Inferior parietal cortex (tissue), 1 donor: ENCODE measurements at regions not wholly inside any gene's neighbourhood (a gene's known extent, or its start where the extent isn't known, plus 50 kb on each side); places are given as distances from the start of the nearest gene placed in this dataset.

Experiments used
- DNase-seq: peaks from one replicate; pipeline ENCODE4 v3.0.0-alpha.2; 2016; ENCODE audit errors: extremely low spot score

- DNase-seq: no peak
These were observed 203.8 kb downstream of the RASSF9 start for GRCh38 chr12:85632390-85632789.

- no peak for DNase-seq
These were observed 202.7 kb downstream of the RASSF9 start for GRCh38 chr12:85633491-85633890.

- DNase-seq: no peak
These were observed 196.4 kb downstream of the RASSF9 start for GRCh38 chr12:85639834-85640233.

- DNase-seq: no peak
These were observed 194.4 kb downstream of the RASSF9 start for GRCh38 chr12:85641796-85642195.

GRCh38 chr12:85642288-85642687 lies 193.9 kb downstream of the RASSF9 start:
- DNase-seq: no peak

- DNase-seq: no peak
These were observed 193.4 kb downstream of the RASSF9 start for GRCh38 chr12:85642808-85643207.

DNA sequence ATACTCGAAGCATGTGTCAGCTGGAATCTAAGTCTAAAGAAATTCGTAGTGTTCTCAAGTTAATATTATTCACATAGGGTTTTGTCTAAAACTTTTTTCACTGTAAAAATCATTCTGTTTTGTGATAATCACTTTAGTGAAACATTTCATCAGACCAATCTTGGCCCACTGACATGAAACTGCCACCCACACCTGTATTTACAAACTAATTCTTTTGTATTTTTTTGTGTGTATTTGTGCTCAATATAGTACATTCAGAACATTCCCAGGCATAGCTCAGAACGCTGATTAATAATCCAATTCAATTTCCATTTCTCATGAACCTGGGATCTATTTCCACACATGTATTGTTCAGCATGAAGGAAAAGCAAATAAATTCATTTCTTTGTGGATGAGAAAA lies 191.7 kb downstream of the RASSF9 start:
- DNase-seq: no peak

GRCh38 chr12:85653731-85654455 lies 182.3 kb downstream of the RASSF9 start:
- no peak for DNase-seq

GRCh38 chr12:85654456-85654840 lies 181.8 kb downstream of the RASSF9 start:
- no peak for DNase-seq

- no peak for DNase-seq
These were observed 179.6 kb downstream of the RASSF9 start for GRCh38 chr12:85656561-85656960.

GRCh38 chr12:85657251-85657650 lies 179.0 kb downstream of the RASSF9 start:
- DNase-seq: no peak

- DNase-seq: no peak
These were observed 178.2 kb downstream of the RASSF9 start for GRCh38 chr12:85657836-85658630.

DNA sequence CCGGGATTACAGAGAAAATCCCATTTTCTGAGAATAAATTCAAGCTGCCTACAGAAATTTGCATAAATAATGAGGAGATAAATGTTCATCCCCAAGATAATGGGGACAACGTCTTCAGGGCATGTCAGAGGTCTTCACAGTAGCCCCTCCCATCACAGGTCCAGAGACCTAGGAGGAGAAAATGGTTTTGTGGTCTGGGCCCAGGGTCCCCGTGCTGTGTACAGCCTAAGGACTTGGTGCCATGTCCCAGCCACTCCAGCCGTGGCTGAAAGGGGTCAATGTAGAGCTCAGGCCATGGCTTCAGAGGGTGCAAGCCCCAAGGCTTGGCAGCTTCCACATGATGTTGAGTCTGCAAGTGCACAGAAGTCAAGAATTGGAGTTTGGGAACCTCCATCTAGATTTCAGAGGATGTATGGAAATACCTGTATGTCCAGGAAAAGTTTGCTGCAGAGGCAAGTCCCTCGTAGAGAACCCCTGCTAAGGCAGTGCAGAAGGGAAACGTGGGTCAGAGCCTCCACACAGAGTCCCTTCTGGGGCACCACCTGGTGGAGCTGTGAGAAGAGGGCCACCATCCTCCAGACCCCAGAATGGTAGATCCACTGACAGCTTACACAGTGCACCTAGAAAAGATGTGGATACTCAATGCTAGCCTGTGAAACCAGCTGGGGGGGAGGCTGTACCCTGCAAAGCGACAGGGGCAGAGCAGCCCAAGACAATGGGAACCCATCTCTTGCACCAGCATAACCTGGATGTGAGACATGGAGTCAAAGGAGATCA lies 176.3 kb downstream of the RASSF9 start:
- no peak for DNase-seq

DNA sequence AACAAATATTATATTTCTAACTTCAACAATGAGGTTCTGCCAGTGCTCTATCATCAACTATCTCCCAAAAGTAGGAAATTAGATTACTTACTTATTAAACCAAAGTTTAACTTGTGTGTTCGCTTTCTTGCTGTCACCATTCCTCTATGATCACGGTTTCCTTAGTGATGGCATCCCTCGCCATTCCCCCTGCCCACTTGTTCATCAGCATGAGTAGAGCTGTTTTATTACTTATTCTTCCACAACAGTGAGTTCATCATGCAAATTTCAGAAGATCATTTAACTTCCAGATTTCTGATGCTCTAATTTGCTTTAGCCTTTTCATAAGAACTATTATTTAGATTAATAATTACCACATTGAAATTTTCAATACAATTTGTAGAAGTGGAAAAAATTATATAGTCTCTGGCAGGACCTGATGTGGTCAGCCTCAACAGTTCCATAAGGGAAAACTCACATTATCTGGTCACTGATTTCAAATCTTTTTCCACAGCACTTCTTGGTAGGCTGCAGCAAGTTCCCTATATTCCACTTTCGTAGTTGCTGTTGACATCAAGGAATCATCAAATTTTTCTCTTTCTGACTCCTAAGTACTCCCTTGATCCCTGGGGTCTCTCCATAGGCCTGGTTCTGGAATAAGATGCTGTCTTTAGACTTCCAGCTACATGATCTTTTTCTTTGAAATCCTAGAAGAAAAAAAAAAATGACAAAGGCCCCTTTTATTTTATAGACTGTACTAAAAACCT lies 174.6 kb downstream of the RASSF9 start:
- DNase-seq: no peak

DNA sequence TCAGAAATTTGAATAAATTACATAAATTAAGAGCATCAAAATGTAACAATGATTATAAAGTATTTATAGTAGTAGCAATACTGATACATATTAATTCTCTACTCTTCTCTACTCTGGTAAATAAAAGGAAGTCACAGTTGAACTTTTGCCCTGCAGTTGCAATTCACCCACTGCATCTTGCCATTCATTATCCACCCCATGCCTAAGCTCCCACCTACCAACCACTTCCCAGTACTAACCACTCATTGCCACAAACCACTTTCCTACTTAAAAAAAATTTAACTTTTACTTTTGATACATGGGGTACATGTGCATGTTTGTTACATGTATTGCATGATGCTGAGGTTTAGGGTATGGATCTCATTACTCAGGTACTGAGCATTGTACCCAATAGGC lies 174.0 kb downstream of the RASSF9 start:
- DNase-seq: no peak

DNA sequence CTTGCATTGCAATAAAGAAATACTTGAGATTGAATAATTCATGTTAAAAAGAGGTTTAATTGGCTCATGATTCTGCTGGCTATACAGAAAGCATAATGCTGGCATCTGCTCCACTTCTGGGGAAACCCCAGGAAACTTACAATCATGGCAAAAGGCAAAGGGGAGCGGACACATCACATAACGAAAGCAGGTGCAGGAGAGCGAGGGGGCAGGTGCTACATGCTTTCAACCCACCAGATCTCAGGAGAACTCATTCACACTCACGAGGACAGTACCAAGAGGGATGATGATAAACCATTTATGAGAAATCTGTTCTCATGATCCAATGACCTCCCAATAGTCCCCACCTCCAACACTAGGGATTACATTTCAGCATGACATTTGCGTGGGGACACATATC lies 172.6 kb downstream of the RASSF9 start:
- DNase-seq: no peak

- DNase-seq: no peak
These were observed 171.8 kb downstream of the RASSF9 start for GRCh38 chr12:85664429-85664828.

DNA sequence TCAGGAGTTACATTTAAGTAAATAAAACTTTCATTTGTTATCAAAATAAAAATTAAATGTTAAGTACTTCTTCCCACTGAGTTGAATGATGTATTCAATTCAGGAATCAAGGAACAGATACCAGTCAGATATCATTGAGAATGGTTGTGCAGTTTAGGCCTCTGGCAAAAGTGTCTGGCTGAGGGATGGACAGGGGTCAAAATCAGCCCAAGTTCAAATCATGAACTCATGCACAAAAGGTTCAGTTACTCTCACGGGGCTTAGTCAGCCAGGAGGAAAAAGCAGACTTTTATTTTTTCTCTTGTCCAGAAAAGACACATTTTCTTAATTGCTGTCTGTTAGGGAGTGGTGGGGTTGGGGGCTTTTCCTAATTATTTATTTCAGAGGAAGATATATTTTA lies 166.3 kb downstream of the RASSF9 start:
- no peak for DNase-seq

- no peak for DNase-seq
These were observed 163.8 kb downstream of the RASSF9 start for GRCh38 chr12:85672436-85672835.

- DNase-seq: no peak
These were observed 162.2 kb downstream of the RASSF9 start for GRCh38 chr12:85673921-85674420.
